Endothelial cell of umbilical vein (primary cell): ENCODE measurements at regions not wholly inside any gene's neighbourhood (a gene's known extent, or its start where the extent isn't known, plus 50 kb on each side); places are given as distances from the start of the nearest gene placed in this dataset.

Experiments used
- BruUV-seq: library from RNA; stranded (reverse); fragments of 400-500 nt; replicated peaks from 2 replicates; lab custom pipeline; 2021; lab: Mats Ljungman, UMichigan
- CTCF ChIA-PET: fragments of 300-600, 350-600 bp; sonication (Branson Sonifier 250); formaldehyde crosslinking; loops from one replicate; lab custom pipeline; 2021; ENCODE audit warnings: antibody characterized with exemption, inconsistent platforms; lab: Charles Lee
- POLR2A ChIA-PET: fragments of 300-600, 350-600 bp; sonication (Branson Sonifier 250); formaldehyde crosslinking; loops from one replicate; lab custom pipeline; 2021; ENCODE audit warnings: antibody characterized with exemption, inconsistent platforms; lab: Charles Lee
- DNase-seq: peaks from one replicate; pipeline ENCODE4 v3.0.0-alpha.2; 2011; ENCODE audit warnings: low read depth, low spot score
- FAIRE-seq: peaks from 2 replicates; lab custom pipeline; 2011; peaks lifted over from hg19 to GRCh38; lab: Jason Lieb, UNC
- H2AFZ ChIP-seq: 2 replicates; pipeline ENCODE4 v1.6.0; 2012; ENCODE audit warnings: low read depth, low read length, control low read depth, inconsistent platforms
- H3K27ac ChIP-seq: 2 replicates; pipeline ENCODE4 v1.5.1; 2011; ENCODE audit warnings: low read depth, mild to moderate bottlenecking, control low read depth, low read length, moderate library complexity; ENCODE audit not compliant: insufficient read depth
- H3K27me3 ChIP-seq, 2 experiments: 2 replicates each; pipeline versions ENCODE4 v1.6.0 to v1.6.1; 2011; ENCODE audit warnings: low read length in 2 of 2, mixed read lengths in 1 of 2; ENCODE audit not compliant: control insufficient read depth in 2 of 2, insufficient read depth in 2 of 2
- H3K36me3 ChIP-seq, 2 experiments: 2 replicates in 1 of 2; 3 replicates in 1 of 2; pipeline ENCODE4 v1.5.1; 2011; ENCODE audit warnings: low read length in 2 of 2, mild to moderate bottlenecking in 1 of 2, moderate library complexity in 1 of 2; ENCODE audit not compliant: control insufficient read depth in 2 of 2, insufficient read depth in 2 of 2; ENCODE audit errors: extremely low read depth in 1 of 2
- H3K4me1 ChIP-seq: 3 replicates; pipeline ENCODE4 v1.5.1; 2011; ENCODE audit warnings: mild to moderate bottlenecking, low read length; ENCODE audit not compliant: control insufficient read depth, insufficient read depth; ENCODE audit errors: extremely low read depth
- H3K4me2 ChIP-seq: 2 replicates; pipeline ENCODE4 v1.6.1; 2011; ENCODE audit warnings: low read length, control low read depth, mixed read lengths; ENCODE audit not compliant: insufficient read depth
- H3K4me3 ChIP-seq, 3 experiments: fragments of 200-600 bp in 1 of 3; sonication (generic), shearing (Covaris generic) in 1 of 3; replicated peaks in 1 of 3; 2 replicates each; pipeline ENCODE4 v1.5.1; 2011 to 2016; ENCODE audit warnings: control low read depth in 3 of 3, low read length in 3 of 3, mild to moderate bottlenecking in 2 of 3, inconsistent platforms in 1 of 3, low read depth in 1 of 3, moderate library complexity in 1 of 3; ENCODE audit not compliant: insufficient read depth in 1 of 3
- H3K79me2 ChIP-seq: 2 replicates; pipeline ENCODE4 v1.6.0; 2012; ENCODE audit warnings: low read length, inconsistent platforms; ENCODE audit not compliant: control insufficient read depth, insufficient read depth
- H3K9ac ChIP-seq: replicated peaks from 2 replicates; pipeline ENCODE3; 2011; ENCODE audit warnings: low read length, control low read depth; ENCODE audit not compliant: insufficient read depth; ENCODE audit errors: extremely low read depth
- H3K9me1 ChIP-seq: replicated peaks from 3 replicates; pipeline ENCODE4 v1.6.0; 2011; ENCODE audit warnings: mild to moderate bottlenecking, low read length; ENCODE audit not compliant: control insufficient read depth, insufficient read depth; ENCODE audit errors: extremely low read depth
- H3K9me3 ChIP-seq: replicated peaks from 2 replicates; pipeline ENCODE4 v1.5.1; 2012; ENCODE audit warnings: low read length, inconsistent platforms; ENCODE audit not compliant: control insufficient read depth, insufficient read depth
- H4K20me1 ChIP-seq: replicated peaks from 2 replicates; pipeline ENCODE3; 2011; ENCODE audit warnings: mild to moderate bottlenecking, low read length; ENCODE audit not compliant: control insufficient read depth, insufficient read depth; ENCODE audit errors: extremely low read depth
- CTCF ChIP-seq, 2 donors: IDR thresholded peaks; 1 replicate in 1 of 2; 2 replicates in 1 of 2; pipeline ENCODE4 v1.5.1; 2011; ENCODE audit warnings: low read length in 2 of 2, mild to moderate bottlenecking in 2 of 2, moderate library complexity in 2 of 2, control low read depth in 1 of 2, inconsistent platforms in 1 of 2, low read depth in 1 of 2; ENCODE audit not compliant: insufficient read depth in 1 of 2; ENCODE audit errors: extremely low read depth in 1 of 2
- EZH2 ChIP-seq: IDR thresholded peaks from 2 replicates; pipeline ENCODE4 v1.6.1; 2012; ENCODE audit warnings: borderline replicate concordance, low read depth, mild to moderate bottlenecking, moderate library complexity, low read length, inconsistent platforms; ENCODE audit not compliant: severe bottlenecking
- FOS ChIP-seq: IDR thresholded peaks from 2 replicates; pipeline ENCODE4 v1.6.1; 2011; ENCODE audit warnings: mild to moderate bottlenecking, low read length, moderate library complexity, borderline replicate concordance; ENCODE audit not compliant: insufficient read depth
- GATA2 ChIP-seq: IDR thresholded peaks from 2 replicates; pipeline ENCODE4 v1.7.0; 2011; ENCODE audit warnings: low read depth, mild to moderate bottlenecking, moderate library complexity, mixed read lengths, low read length; ENCODE audit not compliant: insufficient read length, insufficient read depth
- JUN ChIP-seq: IDR thresholded peaks from 2 replicates; pipeline ENCODE4 v1.6.1; 2011; ENCODE audit warnings: borderline replicate concordance, low read depth; ENCODE audit not compliant: insufficient read length, insufficient read depth
- MAX ChIP-seq: IDR thresholded peaks from 2 replicates; pipeline ENCODE4 v1.6.1; 2011; ENCODE audit not compliant: insufficient read depth, insufficient read length
- MYC ChIP-seq: IDR thresholded peaks from one replicate; pipeline ENCODE4 v1.6.1; 2011; ENCODE audit warnings: mild to moderate bottlenecking, low read depth, low read length
- POLR2A ChIP-seq: IDR thresholded peaks from 2 replicates; pipeline ENCODE4 v1.6.1; 2012; ENCODE audit warnings: low read depth, mild to moderate bottlenecking, control low read depth, low read length
- POLR2AphosphoS5 ChIP-seq: IDR thresholded peaks from 2 replicates; pipeline ENCODE4 v1.6.1; 2012; ENCODE audit warnings: low read depth, mild to moderate bottlenecking, control low read depth, low read length, moderate library complexity; ENCODE audit not compliant: insufficient read depth
- dilution Hi-C: fragments of 300-500 bp; cut with MboI; formaldehyde crosslinking; loops from one replicate; pipeline ENCODE4 v1.15.0; 2019; ENCODE audit warnings: low sequenced_read_pairs; ENCODE audit not compliant: extremely low pct_ligation_motif_present
- intact Hi-C: fragments of 100-400 bp; cut with micrococcal nuclease; formaldehyde crosslinking; loops from one replicate; pipeline ENCODE4 v1.10.0; 2022

GRCh38 chr7:85820702-85821443, 634.0 kb upstream of the SEMA3D start:
- Histone ChIP-seq H3K4me1 (no peaks in the 10 kb centered on the region), H3K4me3 (no peak overlapping the region), H3K36me3 (no peaks in the 10 kb centered on the region), H3K9ac (no peak overlapping the region), H4K20me1 (no peaks in the 10 kb centered on the region), H3K9me1 (no peaks in the 10 kb centered on the region), H3K27ac (no peak overlapping the region), H2AFZ (no peak overlapping the region), H3K79me2 (no peaks in the 10 kb centered on the region), H3K27me3 (no peaks in the 10 kb centered on the region), H3K4me2 (no peak overlapping the region), H3K9me3 (no peaks in the 10 kb centered on the region)
- TF ChIP-seq POLR2AphosphoS5 (no peak), POLR2A (no peak), FOS (no peak), EZH2 (no peak), MYC (no peak), MAX (no peak), JUN (no peak), CTCF (IDR thresholded peaks at IDR 0.05; ENCODE audit: extremely low read depth in 1 of 2, insufficient read depth in 1 of 2, low read depth in 1 of 2, low read length in 2 of 2) (no peak), GATA2 (no peak)
- dilution Hi-C loops = no loop called here
- no TSS peak for BruUV-seq
- CTCF ChIA-PET = interaction anchor here (0.7 to 1.3 kb wide), 3 partner anchors 9 to 780 kb away, joined by 3 to 12 read pairs (median 3); no protein-coding TSS in a partner anchor
- POLR2A ChIA-PET = no interaction called here
- FAIRE-seq = no peak
- intact Hi-C loops = no loop called here
- DNase-seq = no peak
